ENCODE measurements at regions not wholly inside any gene's neighbourhood (a gene's known extent, or its start where the extent isn't known, plus 50 kb on each side); places are given as distances from the start of the nearest gene placed in this dataset.

DNA sequence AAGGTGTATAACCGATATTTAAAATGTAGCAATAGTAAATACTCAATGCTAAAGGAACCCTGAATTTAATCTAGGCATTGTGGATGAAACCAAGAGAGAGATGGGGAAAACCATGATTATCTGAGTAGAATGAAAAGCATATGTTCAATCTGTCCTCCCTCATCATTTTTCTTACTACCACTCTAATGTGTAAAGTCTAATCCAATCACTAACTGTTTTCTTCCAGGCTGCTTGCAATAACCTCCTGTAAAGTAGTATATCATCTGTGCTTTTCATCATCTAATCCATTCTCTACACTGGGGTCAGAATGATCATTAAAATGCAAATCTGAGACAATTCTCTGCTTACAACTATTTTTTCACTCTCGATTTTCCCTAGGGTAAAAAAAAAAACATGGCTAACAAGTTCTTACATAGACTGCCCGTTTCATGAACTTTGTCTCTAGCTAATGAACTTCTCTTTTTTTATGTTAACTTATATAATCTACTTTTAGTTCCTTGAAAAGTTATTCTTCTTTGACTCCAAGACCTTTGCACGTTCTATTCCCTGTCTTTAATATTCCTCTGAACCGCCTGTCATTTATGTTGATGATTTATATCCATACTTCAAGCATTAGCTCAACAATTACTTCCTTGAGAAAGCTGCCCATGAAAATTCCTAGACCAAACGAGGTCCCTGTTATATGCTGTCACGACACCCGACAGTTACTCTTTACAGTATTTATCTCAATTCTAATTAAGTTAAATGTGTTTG is 94.7 kb upstream of the SLC8A1 start:
- Mint-ChIP-seq H3K36me3 (ENCODE audit: insufficient read depth) (peaks cover 3% of the 10 kb centered on the region), H3K4me1 (no peaks in the 10 kb centered on the region), H3K4me3 (no peak overlapping the region), H3K27me3 (no peaks in the 10 kb centered on the region), H3K9me3 (peaks cover 24% of the 10 kb centered on the region), H3K27ac (ENCODE audit: low read depth) (no peak overlapping the region)
- ATAC-seq (replicated peaks; ENCODE audit: extremely low read depth, poor library complexity, severe bottlenecking) (no peak), DNase-seq (ENCODE audit: low spot score in 2 of 2) (no peak)

- Mint-ChIP-seq H3K36me3 (ENCODE audit: insufficient read depth) (peaks cover 3% of the 10 kb centered on the region), H3K9me3 (peaks cover 24% of the 10 kb centered on the region), H3K27me3 (no peaks in the 10 kb centered on the region), H3K27ac (ENCODE audit: low read depth) (no peak overlapping the region), H3K4me3 (no peak overlapping the region), H3K4me1 (no peaks in the 10 kb centered on the region)
- no peak for ATAC-seq (replicated peaks; ENCODE audit: extremely low read depth, poor library complexity, severe bottlenecking)
- DNase-seq (ENCODE audit: low spot score in 2 of 2), result no peak
These were observed 96.6 kb upstream of the SLC8A1 start for GRCh38 chr2:40548521-40548920.

DNA sequence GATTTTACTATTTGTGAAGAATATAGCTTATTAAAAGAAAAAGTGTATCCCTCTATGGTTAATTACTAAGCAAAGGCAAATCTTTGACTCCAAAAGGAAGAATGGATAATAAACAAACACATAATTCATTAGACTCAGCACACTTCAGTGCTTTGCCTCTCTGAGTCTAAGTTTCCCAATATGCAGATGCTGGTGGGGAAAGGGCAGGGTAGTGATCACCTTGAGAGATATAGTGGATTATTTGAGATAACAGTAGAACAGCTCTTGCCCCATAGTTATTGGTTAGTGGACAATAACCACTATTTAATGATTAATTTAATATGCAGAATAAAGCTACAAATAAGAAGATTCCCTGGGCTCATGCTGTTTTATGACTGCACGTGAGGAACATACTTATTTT is 98.2 kb upstream of the SLC8A1 start:
- Mint-ChIP-seq H3K9me3 (peaks cover 13% of the 10 kb centered on the region), H3K4me3 (no peak overlapping the region), H3K27ac (ENCODE audit: low read depth) (no peak overlapping the region), H3K36me3 (ENCODE audit: insufficient read depth) (peaks cover 2% of the 10 kb centered on the region), H3K27me3 (no peaks in the 10 kb centered on the region), H3K4me1 (no peaks in the 10 kb centered on the region)
- DNase-seq (ENCODE audit: low spot score in 2 of 2) (no peak), ATAC-seq (replicated peaks; ENCODE audit: extremely low read depth, poor library complexity, severe bottlenecking) (no peak)

DNA sequence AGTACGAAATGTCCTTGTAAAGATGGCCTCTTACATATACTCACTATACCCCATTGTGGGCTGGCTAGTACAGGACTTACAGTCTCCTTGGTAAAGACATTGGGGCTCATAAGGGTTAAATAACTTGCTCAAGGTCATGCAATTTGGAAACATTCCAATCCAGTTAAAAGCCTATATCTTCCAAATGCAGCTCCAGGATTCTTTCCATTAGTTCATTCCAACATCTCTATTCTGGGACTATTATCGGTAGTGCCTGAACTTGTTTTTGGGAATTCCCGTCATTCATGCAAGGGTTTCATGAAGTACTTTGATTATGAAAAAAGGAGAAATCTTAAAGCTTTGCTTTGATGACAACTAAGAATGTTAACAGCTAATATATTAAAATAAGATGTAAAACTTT is 99.2 kb upstream of the SLC8A1 start:
- Mint-ChIP-seq H3K36me3 (ENCODE audit: insufficient read depth) (no peaks in the 10 kb centered on the region), H3K9me3 (peaks cover 6% of the 10 kb centered on the region)
- no peak for DNase-seq (ENCODE audit: low spot score in 2 of 2)

DNA sequence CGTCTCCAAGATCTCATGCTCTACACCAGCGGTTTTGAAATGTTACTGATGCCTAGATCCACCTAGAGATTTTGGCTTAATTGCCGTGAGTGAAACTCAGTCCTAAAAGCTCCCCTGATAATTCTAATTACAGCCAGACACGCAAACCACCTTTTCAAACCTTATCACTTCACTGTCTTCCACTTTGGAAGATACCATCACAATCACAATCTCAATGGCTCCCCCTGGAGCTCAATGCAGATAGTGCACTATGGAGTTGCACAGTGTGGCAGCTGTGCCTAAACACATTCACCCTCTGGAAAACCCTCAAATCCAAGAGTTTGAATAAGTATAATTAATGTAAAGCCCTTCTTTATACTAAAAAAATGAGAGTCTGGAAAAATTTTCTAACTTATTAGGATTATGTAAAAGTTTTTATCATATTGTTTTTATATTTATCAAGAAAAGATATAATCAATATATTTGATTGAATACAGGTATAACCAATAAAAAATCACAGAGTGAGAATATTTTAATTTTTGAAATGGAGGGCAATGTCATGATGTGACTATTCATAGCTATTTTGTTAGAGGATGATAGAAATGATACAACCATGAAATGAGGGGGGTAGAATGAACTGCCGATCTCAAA is 102.9 kb upstream of the SLC8A1 start:
- no peak overlapping the region for H3K27ac Mint-ChIP-seq (ENCODE audit: low read depth)
- H3K4me3 Mint-ChIP-seq, result no peak overlapping the region
- no peaks in the 10 kb centered on the region for H3K4me1 Mint-ChIP-seq
- no peak for DNase-seq (ENCODE audit: low spot score in 2 of 2)
- no peaks in the 10 kb centered on the region for H3K27me3 Mint-ChIP-seq
- no peaks in the 10 kb centered on the region for H3K36me3 Mint-ChIP-seq (ENCODE audit: insufficient read depth)
- peaks cover 9% of the 10 kb centered on the region for H3K9me3 Mint-ChIP-seq
- no peak for ATAC-seq (replicated peaks; ENCODE audit: extremely low read depth, poor library complexity, severe bottlenecking)

More for the DNA sequence above, 99.2 kb upstream of the SLC8A1 start:
- H3K27me3 Mint-ChIP-seq, result no peaks in the 10 kb centered on the region
- no peaks in the 10 kb centered on the region for H3K4me1 Mint-ChIP-seq
- no peak overlapping the region for H3K4me3 Mint-ChIP-seq
- H3K27ac Mint-ChIP-seq (ENCODE audit: low read depth), result no peak overlapping the region
- no peak for ATAC-seq (replicated peaks; ENCODE audit: extremely low read depth, poor library complexity, severe bottlenecking)

DNA sequence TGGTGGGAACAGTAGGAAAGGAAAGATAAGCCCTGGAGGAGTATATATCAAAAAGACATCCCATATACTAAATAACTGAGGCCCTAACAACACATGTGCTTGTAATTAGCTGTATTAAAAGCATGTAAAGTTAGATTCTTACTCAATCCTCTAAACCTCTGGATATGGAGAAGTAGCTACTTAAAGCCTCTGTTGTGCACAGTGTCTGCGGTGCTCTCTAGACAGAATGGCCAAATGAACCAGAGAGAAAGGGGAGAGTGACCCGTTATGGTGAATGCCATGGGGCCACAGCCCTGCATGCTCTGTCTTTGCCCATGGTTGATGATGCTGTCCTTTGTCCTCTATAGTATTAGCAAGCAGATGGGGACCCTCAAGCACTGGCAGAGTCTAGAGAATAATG is 104.4 kb upstream of the SLC8A1 start:
- Mint-ChIP-seq H3K4me3 (no peak overlapping the region), H3K36me3 (ENCODE audit: insufficient read depth) (no peaks in the 10 kb centered on the region), H3K9me3 (peaks cover 9% of the 10 kb centered on the region), H3K27me3 (no peaks in the 10 kb centered on the region), H3K4me1 (no peaks in the 10 kb centered on the region), H3K27ac (ENCODE audit: low read depth) (no peak overlapping the region)
- DNase-seq (ENCODE audit: low spot score in 2 of 2) (no peak), ATAC-seq (replicated peaks; ENCODE audit: extremely low read depth, poor library complexity, severe bottlenecking) (no peak)

GRCh38 chr2:40556739-40557138 is 104.8 kb upstream of the SLC8A1 start:
- no peak overlapping the region for H3K4me3 Mint-ChIP-seq
- H3K9me3 Mint-ChIP-seq, result peaks cover 9% of the 10 kb centered on the region
- no peak overlapping the region for H3K27ac Mint-ChIP-seq (ENCODE audit: low read depth)
- H3K36me3 Mint-ChIP-seq (ENCODE audit: insufficient read depth), result no peaks in the 10 kb centered on the region
- no peaks in the 10 kb centered on the region for H3K4me1 Mint-ChIP-seq
- no peaks in the 10 kb centered on the region for H3K27me3 Mint-ChIP-seq
- no peak for ATAC-seq (replicated peaks; ENCODE audit: extremely low read depth, poor library complexity, severe bottlenecking)
- no peak for DNase-seq (ENCODE audit: low spot score in 2 of 2)

DNA sequence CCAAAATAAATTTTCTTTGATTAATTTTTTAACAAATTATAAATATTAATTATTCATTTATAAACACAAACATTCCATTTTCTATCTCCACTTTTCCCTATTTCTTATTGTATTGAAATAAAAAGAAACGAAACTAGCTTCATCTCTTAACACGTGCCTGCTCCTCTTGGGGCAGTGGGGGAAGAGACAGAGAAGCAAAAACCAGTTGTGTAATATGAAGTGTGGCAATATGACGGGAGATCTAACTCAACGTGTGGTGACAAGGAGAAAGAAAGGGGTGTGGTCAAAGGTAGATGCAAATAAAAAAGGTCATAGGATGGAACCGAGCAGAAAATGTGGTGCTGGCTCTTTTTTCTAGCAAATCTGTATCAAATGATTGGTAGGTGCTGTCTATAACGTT is 106.9 kb upstream of the SLC8A1 start:
- Mint-ChIP-seq H3K4me1 (no peaks in the 10 kb centered on the region), H3K4me3 (no peak overlapping the region), H3K27me3 (no peaks in the 10 kb centered on the region), H3K27ac (ENCODE audit: low read depth) (no peak overlapping the region), H3K9me3 (peaks cover 15% of the 10 kb centered on the region), H3K36me3 (ENCODE audit: insufficient read depth) (no peaks in the 10 kb centered on the region)
- no peak for DNase-seq (ENCODE audit: low spot score in 2 of 2)
- no peak for ATAC-seq (replicated peaks; ENCODE audit: extremely low read depth, poor library complexity, severe bottlenecking)

DNA sequence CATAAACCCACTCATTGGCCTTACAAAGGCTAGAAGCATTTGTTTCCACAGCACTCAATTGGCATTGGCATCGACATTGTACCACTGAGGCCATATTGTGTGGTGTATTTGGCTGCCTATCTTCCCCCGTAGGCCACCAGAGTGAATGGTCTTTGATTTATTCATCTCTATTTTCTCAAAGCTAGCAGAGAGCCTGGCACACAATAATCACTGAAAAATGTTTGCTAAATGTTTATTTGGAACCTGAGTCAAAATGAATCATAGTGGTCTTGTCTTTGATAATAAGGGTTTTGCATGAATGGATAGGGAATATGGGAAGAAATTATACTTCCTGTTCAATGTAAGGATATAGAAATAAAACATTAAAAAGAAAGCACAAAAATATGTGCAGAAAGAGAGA is 107.3 kb upstream of the SLC8A1 start:
- ATAC-seq (replicated peaks; ENCODE audit: extremely low read depth, poor library complexity, severe bottlenecking) (no peak), DNase-seq (ENCODE audit: low spot score in 2 of 2) (no peak)
- Mint-ChIP-seq H3K36me3 (ENCODE audit: insufficient read depth) (no peaks in the 10 kb centered on the region), H3K4me1 (no peaks in the 10 kb centered on the region), H3K27me3 (no peaks in the 10 kb centered on the region), H3K27ac (ENCODE audit: low read depth) (no peak overlapping the region), H3K9me3 (peaks cover 15% of the 10 kb centered on the region), H3K4me3 (no peak overlapping the region)

- Mint-ChIP-seq H3K9me3 (peaks cover 8% of the 10 kb centered on the region), H3K36me3 (ENCODE audit: insufficient read depth) (no peaks in the 10 kb centered on the region), H3K27ac (ENCODE audit: low read depth) (no peak overlapping the region), H3K4me1 (no peaks in the 10 kb centered on the region), H3K27me3 (no peaks in the 10 kb centered on the region), H3K4me3 (no peak overlapping the region)
- ATAC-seq (replicated peaks; ENCODE audit: extremely low read depth, poor library complexity, severe bottlenecking) (no peak), DNase-seq (ENCODE audit: low spot score in 2 of 2) (no peak)
These were observed 112.3 kb upstream of the SLC8A1 start for GRCh38 chr2:40564184-40564583.

- no peaks in the 10 kb centered on the region for H3K4me1 Mint-ChIP-seq
- H3K27me3 Mint-ChIP-seq, result no peaks in the 10 kb centered on the region
- H3K4me3 Mint-ChIP-seq, result no peak overlapping the region
- H3K27ac Mint-ChIP-seq (ENCODE audit: low read depth), result no peak overlapping the region
- H3K9me3 Mint-ChIP-seq, result peaks cover 11% of the 10 kb centered on the region
- DNase-seq (ENCODE audit: low spot score in 2 of 2), result no peak
- no peaks in the 10 kb centered on the region for H3K36me3 Mint-ChIP-seq (ENCODE audit: insufficient read depth)
- no peak for ATAC-seq (replicated peaks; ENCODE audit: extremely low read depth, poor library complexity, severe bottlenecking)
These were observed 127.4 kb upstream of the SLC8A1 start for GRCh38 chr2:40579247-40579646.

- H3K27me3 Mint-ChIP-seq, result no peaks in the 10 kb centered on the region
- H3K9me3 Mint-ChIP-seq, result peaks cover 19% of the 10 kb centered on the region
- H3K4me1 Mint-ChIP-seq, result no peaks in the 10 kb centered on the region
- ATAC-seq (replicated peaks; ENCODE audit: extremely low read depth, poor library complexity, severe bottlenecking), result no peak
- no peak overlapping the region for H3K27ac Mint-ChIP-seq (ENCODE audit: low read depth)
- no peak for DNase-seq (ENCODE audit: low spot score in 2 of 2)
- H3K36me3 Mint-ChIP-seq (ENCODE audit: insufficient read depth), result no peaks in the 10 kb centered on the region
- no peak overlapping the region for H3K4me3 Mint-ChIP-seq
These were observed 132.5 kb upstream of the SLC8A1 start for GRCh38 chr2:40584432-40584831.

- H3K36me3 Mint-ChIP-seq (ENCODE audit: insufficient read depth), result peaks cover 2% of the 10 kb centered on the region
- H3K27me3 Mint-ChIP-seq, result no peaks in the 10 kb centered on the region
- DNase-seq (ENCODE audit: low spot score in 2 of 2) (no peak), ATAC-seq (replicated peaks; ENCODE audit: extremely low read depth, poor library complexity, severe bottlenecking) (no peak)
- no peaks in the 10 kb centered on the region for H3K4me1 Mint-ChIP-seq
- H3K4me3 Mint-ChIP-seq, result no peak overlapping the region
- peaks cover 12% of the 10 kb centered on the region for H3K9me3 Mint-ChIP-seq
- no peak overlapping the region for H3K27ac Mint-ChIP-seq (ENCODE audit: low read depth)
These were observed 139.9 kb upstream of the SLC8A1 start for GRCh38 chr2:40591774-40592173.

Measured in central memory CD8-positive, alpha-beta T cell (primary cell).